ENCODE measurements at regions not wholly inside any gene's neighbourhood (a gene's known extent, or its start where the extent isn't known, plus 50 kb on each side); places are given as distances from the start of the nearest gene placed in this dataset.

DNA sequence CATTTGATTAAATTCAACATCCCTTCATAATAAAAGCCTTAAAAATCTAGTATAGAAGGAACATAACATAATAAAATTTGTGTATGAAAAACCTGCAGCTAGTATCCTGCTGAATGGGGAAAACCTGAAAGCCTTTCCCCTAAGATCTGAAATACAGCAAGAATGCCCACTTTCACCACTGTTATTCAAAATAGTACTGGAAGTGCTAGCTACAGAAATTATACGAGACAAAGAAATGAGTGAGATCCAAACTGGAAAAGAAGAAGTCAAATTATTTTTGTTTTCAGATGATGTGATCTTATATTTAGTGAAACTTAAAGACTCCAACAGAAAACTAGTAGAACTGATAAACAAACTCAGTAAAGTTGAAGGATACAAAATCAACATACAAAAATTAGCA, 152.9 kb downstream of the RTL3 start:
- POLR2A ChIA-PET: no interaction called here

DNA sequence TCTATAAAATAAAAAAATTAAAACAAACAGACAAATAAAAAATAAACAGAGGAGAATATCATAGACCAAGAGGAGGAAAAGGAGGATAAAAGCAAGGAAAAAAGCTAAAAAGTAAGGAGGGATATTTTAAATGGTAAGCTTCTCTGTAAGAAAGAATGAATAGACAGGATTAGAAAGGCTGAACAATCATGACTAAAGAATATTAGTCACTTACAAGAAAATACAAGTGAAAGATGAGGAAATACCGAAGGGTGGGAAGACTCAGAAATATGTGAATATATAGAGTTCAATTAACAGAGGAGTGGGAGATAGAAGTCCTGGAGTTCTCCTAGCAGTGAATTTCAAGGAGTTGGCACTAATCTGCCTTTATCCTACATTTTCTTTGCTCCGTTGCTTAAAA, 162.6 kb downstream of the RTL3 start:
- Histone ChIP-seq H3K9ac (no peak overlapping the region), H3F3A (replicated peaks; ENCODE audit: insufficient read depth) (no peaks in the 10 kb centered on the region), H3K4me3 (ENCODE audit: low read depth in 2 of 2, low read length in 1 of 2) (no peak overlapping the region), H3K27me3 (ENCODE audit: insufficient read depth) (no peaks in the 10 kb centered on the region), H3K27ac (ENCODE audit: low read depth in 2 of 2, low read length in 1 of 2) (no peak overlapping the region), H3K9me3 (no peaks in the 10 kb centered on the region), H2AFZ (ENCODE audit: low read depth) (no peak overlapping the region), H3K36me3 (replicated peaks in 1 of 2; ENCODE audit: control insufficient read depth in 1 of 2, insufficient read depth in 2 of 2, low read length in 1 of 2) (no peaks in the 10 kb centered on the region), H4K20me1 (ENCODE audit: insufficient read depth) (no peaks in the 10 kb centered on the region), H3K9me2 (no peaks in the 10 kb centered on the region), H3K79me2 (ENCODE audit: insufficient read depth) (no peaks in the 10 kb centered on the region), H3K4me2 (no peak overlapping the region), H3K4me1 (ENCODE audit: control insufficient read depth in 1 of 2, insufficient read depth in 2 of 2, low read depth in 1 of 2, low read length in 1 of 2) (no peaks in the 10 kb centered on the region)
- ChIA-PET CTCF (no interaction called here), POLR2A (no interaction called here)
- WGBS (ENCODE audit: low lambda C conversion rate): 0% methylated on average over 2 of the region's 2 CpGs
- no peak for DNase-seq
- no peak for TF ChIP-seq POLR2AphosphoS5 (IDR thresholded peaks at IDR 0.05; ENCODE audit: low read depth, low read length)
- TF ChIP-seq CHD2 (IDR thresholded peaks at IDR 0.05; ENCODE audit: low read length, partially characterized antibody): no peak
- TF ChIP-seq GATA2 (CRISPR knock-in tag; IDR thresholded peaks at IDR 0.05): no peak
- TF ChIP-seq, protein P1, sequence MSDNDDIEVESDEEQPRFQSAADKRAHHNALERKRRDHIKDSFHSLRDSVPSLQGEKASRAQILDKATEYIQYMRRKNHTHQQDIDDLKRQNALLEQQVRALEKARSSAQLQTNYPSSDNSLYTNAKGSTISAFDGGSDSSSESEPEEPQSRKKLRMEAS (IDR thresholded peaks at IDR 0.05; ENCODE audit: low read depth): no peak

More for the DNA sequence above, 152.9 kb downstream of the RTL3 start:
- H3K9me3 ChIP-seq: no peaks in the 10 kb centered on the region
- no peak overlapping the region for H3K9ac ChIP-seq
- H3K27me3 ChIP-seq (ENCODE audit: insufficient read depth): no peaks in the 10 kb centered on the region
- CTCF ChIA-PET: no interaction called here
- no peaks in the 10 kb centered on the region for H3K36me3 ChIP-seq (replicated peaks in 1 of 2; ENCODE audit: control insufficient read depth in 1 of 2, insufficient read depth in 2 of 2, low read length in 1 of 2)
- H3K79me2 ChIP-seq (ENCODE audit: insufficient read depth): no peaks in the 10 kb centered on the region
- no peak overlapping the region for H3K4me3 ChIP-seq (ENCODE audit: low read depth in 2 of 2, low read length in 1 of 2)
- TF ChIP-seq, protein P2, sequence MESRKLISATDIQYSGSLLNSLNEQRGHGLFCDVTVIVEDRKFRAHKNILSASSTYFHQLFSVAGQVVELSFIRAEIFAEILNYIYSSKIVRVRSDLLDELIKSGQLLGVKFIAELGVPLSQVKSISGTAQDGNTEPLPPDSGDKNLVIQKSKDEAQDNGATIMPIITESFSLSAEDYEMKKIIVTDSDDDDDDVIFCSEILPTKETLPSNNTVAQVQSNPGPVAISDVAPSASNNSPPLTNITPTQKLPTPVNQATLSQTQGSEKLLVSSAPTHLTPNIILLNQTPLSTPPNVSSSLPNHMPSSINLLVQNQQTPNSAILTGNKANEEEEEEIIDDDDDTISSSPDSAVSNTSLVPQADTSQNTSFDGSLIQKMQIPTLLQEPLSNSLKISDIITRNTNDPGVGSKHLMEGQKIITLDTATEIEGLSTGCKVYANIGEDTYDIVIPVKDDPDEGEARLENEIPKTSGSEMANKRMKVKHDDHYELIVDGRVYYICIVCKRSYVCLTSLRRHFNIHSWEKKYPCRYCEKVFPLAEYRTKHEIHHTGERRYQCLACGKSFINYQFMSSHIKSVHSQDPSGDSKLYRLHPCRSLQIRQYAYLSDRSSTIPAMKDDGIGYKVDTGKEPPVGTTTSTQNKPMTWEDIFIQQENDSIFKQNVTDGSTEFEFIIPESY (IDR thresholded peaks at IDR 0.05; ENCODE audit: borderline replicate concordance, low read depth): no peak
- TF ChIP-seq RAD21 (IDR thresholded peaks at IDR 0.05; ENCODE audit: low read length) (no peak), RCOR1 (IDR thresholded peaks at IDR 0.05; ENCODE audit: low read length) (no peak), SIN3A (IDR thresholded peaks at IDR 0.05; ENCODE audit: borderline replicate concordance, low read depth, low read length) (no peak), TCF12 (IDR thresholded peaks at IDR 0.05) (no peak), MXI1 (IDR thresholded peaks at IDR 0.05; ENCODE audit: low read depth, low read length) (no peak), FOSL2 (IDR thresholded peaks at IDR 0.05; ENCODE audit: borderline replicate concordance, low read depth) (no peak), GATA2 (CRISPR knock-in tag; IDR thresholded peaks at IDR 0.05) (no peak), EZH2phosphoT487 (IDR thresholded peaks at IDR 0.05; ENCODE audit: borderline replicate concordance, low read depth) (no peak), ELF1 (IDR thresholded peaks at IDR 0.05) (no peak), NFIC (IDR thresholded peaks at IDR 0.05; ENCODE audit: borderline replicate concordance) (no peak)
- TF ChIP-seq, protein P1 (IDR thresholded peaks at IDR 0.05; ENCODE audit: low read depth): no peak
- no peaks in the 10 kb centered on the region for H3K9me2 ChIP-seq
- no peak overlapping the region for H3K27ac ChIP-seq (ENCODE audit: low read depth in 2 of 2, low read length in 1 of 2)
- no peaks in the 10 kb centered on the region for H4K20me1 ChIP-seq (ENCODE audit: insufficient read depth)
- H3K4me1 ChIP-seq (ENCODE audit: control insufficient read depth in 1 of 2, insufficient read depth in 2 of 2, low read depth in 1 of 2, low read length in 1 of 2): no peaks in the 10 kb centered on the region
- no peak for DNase-seq
- H2AFZ ChIP-seq (ENCODE audit: low read depth): no peak overlapping the region
- H3F3A ChIP-seq (replicated peaks; ENCODE audit: insufficient read depth): no peaks in the 10 kb centered on the region
- no peak overlapping the region for H3K4me2 ChIP-seq
- WGBS (ENCODE audit: low lambda C conversion rate): 5% methylated on average over 1 of the region's 1 CpG

Measured in SK-N-SH (cell line).